HK-2 (cell line): ENCODE measurements at regions not wholly inside any gene's neighbourhood (a gene's known extent, or its start where the extent isn't known, plus 50 kb on each side); places are given as distances from the start of the nearest gene placed in this dataset.
"Not testable (repeated sequence)": the region's sequence is repeated elsewhere in the genome, so short reads cannot be mapped to it uniquely, and the experiment has no call there.

Source experiments
- DNase-seq: peaks from one replicate; pipeline ENCODE4 v3.0.0-alpha.2; 2018; ENCODE audit not compliant: unreplicated experiment

- DNase-seq, result no peak
Observed at GRCh38 chr4:174010547-174010946, 272.9 kb downstream of the FBXO8 start.

GRCh38 chr4:174009686-174010451 is 273.6 kb downstream of the FBXO8 start:
- DNase-seq, result no peak

- DNase-seq, result no peak
Observed at GRCh38 chr4:174005422-174005821, 278.0 kb downstream of the FBXO8 start.

- DNase-seq, result no peak
Observed at GRCh38 chr4:173998471-173999144, 284.9 kb downstream of the FBXO8 start.

GRCh38 chr4:173995779-173996178 is 287.7 kb downstream of the FBXO8 start:
- not testable (repeated sequence) for DNase-seq

- DNase-seq, result no peak
Observed at GRCh38 chr4:173991814-173992213, 291.7 kb downstream of the FBXO8 start.

- DNase-seq, result no peak
Observed at GRCh38 chr4:173991316-173991715, 292.2 kb downstream of the FBXO8 start.

- no peak for DNase-seq
Observed at GRCh38 chr4:173990869-173991210, 292.6 kb downstream of the FBXO8 start.

- no peak for DNase-seq
Observed at GRCh38 chr4:173990126-173990868, 293.2 kb downstream of the FBXO8 start.

- not testable (repeated sequence) for DNase-seq
Observed at GRCh38 chr4:173963523-173963922, 319.9 kb downstream of the FBXO8 start.

GRCh38 chr4:173960398-173960797 is 323.1 kb downstream of the FBXO8 start:
- no peak for DNase-seq

GRCh38 chr4:173958445-173958844 is 325.0 kb downstream of the FBXO8 start:
- no peak for DNase-seq

- no peak for DNase-seq
Observed at GRCh38 chr4:173943547-173943946, 339.9 kb downstream of the FBXO8 start.

- no peak for DNase-seq
Observed at GRCh38 chr4:173940146-173940545, 343.3 kb downstream of the FBXO8 start.

- DNase-seq, result no peak
Observed at GRCh38 chr4:173937631-173938270, 345.7 kb downstream of the FBXO8 start.

GRCh38 chr4:173936861-173937260 is 346.6 kb downstream of the FBXO8 start:
- no peak for DNase-seq

- no peak for DNase-seq
Observed at GRCh38 chr4:173935622-173936405, 347.7 kb downstream of the FBXO8 start.

- DNase-seq, result no peak
Observed at GRCh38 chr4:173934933-173935620, 348.4 kb downstream of the FBXO8 start.

- DNase-seq, result no peak
Observed at GRCh38 chr4:173934201-173934600, 349.3 kb downstream of the FBXO8 start.

- no peak for DNase-seq
Observed at GRCh38 chr4:173932701-173933100, 350.8 kb downstream of the FBXO8 start.
